Caco-2 (cell line): ENCODE measurements at regions not wholly inside any gene's neighbourhood (a gene's known extent, or its start where the extent isn't known, plus 50 kb on each side); places are given as distances from the start of the nearest gene placed in this dataset.

Experiments used
- BruUV-seq: library from RNA; stranded (reverse); fragments of 400-500 nt; replicated peaks from 2 replicates; lab custom pipeline; 2021; lab: Mats Ljungman, UMichigan
- CTCF ChIA-PET: fragments of 300-600 bp; sonication (Branson Sonifier 250); formaldehyde crosslinking; loops from one replicate; lab custom pipeline; 2022; ENCODE audit warnings: antibody characterized with exemption; lab: Charles Lee
- POLR2A ChIA-PET: fragments of 300-600 bp; sonication (Branson Sonifier 250); formaldehyde crosslinking; loops from one replicate; lab custom pipeline; 2022; ENCODE audit warnings: antibody characterized with exemption; lab: Charles Lee
- DNase-seq, 2 experiments: peaks; one replicate each; pipeline versions ENCODE4 v3.0.0 to v3.0.0-alpha.2; 2020 to 2022
- H3K27me3 ChIP-seq: replicated peaks from 2 replicates; pipeline ENCODE4 v1.6.0; 2011; ENCODE audit warnings: low read length; ENCODE audit not compliant: control insufficient read depth, insufficient read depth
- H3K36me3 ChIP-seq: 2 replicates; pipeline ENCODE4 v1.5.1; 2011; ENCODE audit warnings: low read length; ENCODE audit not compliant: control insufficient read depth, insufficient read depth
- H3K4me1 ChIP-seq: fragments of 250-450 bp; sonication (Bioruptor Pico); 2 replicates; pipeline ENCODE4 v1.5.1; 2020; ENCODE audit warnings: mild to moderate bottlenecking
- H3K4me3 ChIP-seq: 2 replicates; pipeline ENCODE4 v1.5.1; 2011; ENCODE audit warnings: low read depth, mild to moderate bottlenecking, control low read depth, low read length
- H3K9me3 ChIP-seq: fragments of 250-450 bp; sonication (Bioruptor Pico); 2 replicates; pipeline ENCODE4 v1.5.1; 2020; ENCODE audit warnings: mild to moderate bottlenecking, moderate library complexity
- H3K27ac Mint-ChIP-seq: one replicate; pipeline ENCODE4 v1.8.0; 2022; ENCODE audit warnings: mixed read lengths; ENCODE audit not compliant: unreplicated experiment
- H3K27me3 Mint-ChIP-seq: one replicate; pipeline ENCODE4 v1.8.0; 2022; ENCODE audit warnings: mixed read lengths; ENCODE audit not compliant: insufficient read depth, unreplicated experiment
- H3K36me3 Mint-ChIP-seq: one replicate; pipeline ENCODE4 v1.8.0; 2022; ENCODE audit warnings: mild to moderate bottlenecking, mixed read lengths; ENCODE audit not compliant: insufficient read depth, unreplicated experiment
- H3K4me1 Mint-ChIP-seq: one replicate; pipeline ENCODE4 v1.8.0; 2022; ENCODE audit warnings: low read depth, mixed read lengths; ENCODE audit not compliant: unreplicated experiment
- H3K4me3 Mint-ChIP-seq: one replicate; pipeline ENCODE4 v1.8.0; 2022; ENCODE audit warnings: mild to moderate bottlenecking, moderate library complexity, mixed read lengths; ENCODE audit not compliant: unreplicated experiment
- H3K9me3 Mint-ChIP-seq: one replicate; pipeline ENCODE4 v1.8.0; 2022; ENCODE audit warnings: mixed read lengths; ENCODE audit not compliant: unreplicated experiment
- intact Hi-C: fragments of 100-400 bp; cut with micrococcal nuclease; formaldehyde crosslinking; loops from one replicate; pipeline ENCODE4 v1.10.0; 2022; ENCODE audit not compliant: unreplicated experiment
- TF ChIP-seq, protein P1 (sequence below), 2 experiments: fragments of 200-600 bp in 1 of 2; IDR thresholded peaks; 1 replicate in 1 of 2; 2 replicates in 1 of 2; pipeline versions ENCODE4 v1.5.1 to v1.8.0; 2011 to 2022; ENCODE audit warnings: antibody characterized with exemption in 1 of 2, control low read depth in 1 of 2, inconsistent platforms in 1 of 2, low read depth in 1 of 2, low read length in 1 of 2, mild to moderate bottlenecking in 1 of 2, moderate library complexity in 1 of 2; ENCODE audit not compliant: insufficient read depth in 1 of 2, severe bottlenecking in 1 of 2, unreplicated experiment in 1 of 2

DNA sequence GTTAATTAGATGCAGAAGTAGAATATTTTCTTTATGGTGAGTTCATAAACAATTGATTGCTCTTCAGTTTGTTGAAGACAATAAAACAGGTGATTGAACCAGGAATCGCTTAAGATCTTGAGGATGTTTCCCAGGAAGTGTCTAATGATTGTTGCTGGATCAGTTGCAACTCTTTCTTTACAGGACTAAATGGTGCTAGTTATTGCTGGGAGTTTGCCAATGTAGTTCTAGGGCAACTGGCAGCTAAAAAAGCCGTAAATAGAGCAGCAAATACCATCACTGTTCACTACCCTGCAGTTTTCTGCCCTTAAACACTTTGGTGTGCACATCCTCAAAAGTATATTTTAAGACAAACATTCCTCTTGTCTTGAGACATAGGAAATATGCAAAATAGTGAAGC is 119.2 kb upstream of the ANK3 start:
- H3K4me3 Mint-ChIP-seq, result no peak overlapping the region
- Histone ChIP-seq H3K4me1 (no peaks in the 10 kb centered on the region), H3K4me3 (no peak overlapping the region), H3K36me3 (no peaks in the 10 kb centered on the region), H3K27me3 (no peaks in the 10 kb centered on the region), H3K9me3 (no peaks in the 10 kb centered on the region)
- no TSS peak for BruUV-seq
- H3K27ac Mint-ChIP-seq, result no peak overlapping the region
- ChIA-PET CTCF (no interaction called here), POLR2A (no interaction called here)
- H3K36me3 Mint-ChIP-seq, result no peaks in the 10 kb centered on the region
- DNase-seq, result no peak
- H3K9me3 Mint-ChIP-seq, result no peaks in the 10 kb centered on the region
- TF ChIP-seq, protein P1, sequence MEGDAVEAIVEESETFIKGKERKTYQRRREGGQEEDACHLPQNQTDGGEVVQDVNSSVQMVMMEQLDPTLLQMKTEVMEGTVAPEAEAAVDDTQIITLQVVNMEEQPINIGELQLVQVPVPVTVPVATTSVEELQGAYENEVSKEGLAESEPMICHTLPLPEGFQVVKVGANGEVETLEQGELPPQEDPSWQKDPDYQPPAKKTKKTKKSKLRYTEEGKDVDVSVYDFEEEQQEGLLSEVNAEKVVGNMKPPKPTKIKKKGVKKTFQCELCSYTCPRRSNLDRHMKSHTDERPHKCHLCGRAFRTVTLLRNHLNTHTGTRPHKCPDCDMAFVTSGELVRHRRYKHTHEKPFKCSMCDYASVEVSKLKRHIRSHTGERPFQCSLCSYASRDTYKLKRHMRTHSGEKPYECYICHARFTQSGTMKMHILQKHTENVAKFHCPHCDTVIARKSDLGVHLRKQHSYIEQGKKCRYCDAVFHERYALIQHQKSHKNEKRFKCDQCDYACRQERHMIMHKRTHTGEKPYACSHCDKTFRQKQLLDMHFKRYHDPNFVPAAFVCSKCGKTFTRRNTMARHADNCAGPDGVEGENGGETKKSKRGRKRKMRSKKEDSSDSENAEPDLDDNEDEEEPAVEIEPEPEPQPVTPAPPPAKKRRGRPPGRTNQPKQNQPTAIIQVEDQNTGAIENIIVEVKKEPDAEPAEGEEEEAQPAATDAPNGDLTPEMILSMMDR (IDR thresholded peaks at IDR 0.05; ENCODE audit: insufficient read depth in 1 of 2, low read depth in 1 of 2, low read length in 1 of 2, severe bottlenecking in 1 of 2, unreplicated experiment in 1 of 2), result no peak
- no peaks in the 10 kb centered on the region for H3K4me1 Mint-ChIP-seq
- intact Hi-C loops, result no loop called here
- no peaks in the 10 kb centered on the region for H3K27me3 Mint-ChIP-seq

- H3K27me3 ChIP-seq, result no peaks in the 10 kb centered on the region
- ChIA-PET CTCF (interaction anchor here (0.6 kb wide), 1 partner anchor 408 kb away, joined by 8 read pairs; no protein-coding TSS in a partner anchor), POLR2A (no interaction called here)
- Mint-ChIP-seq H3K36me3 (no peaks in the 10 kb centered on the region), H3K4me1 (no peaks in the 10 kb centered on the region), H3K27ac (no peak overlapping the region), H3K9me3 (no peaks in the 10 kb centered on the region), H3K27me3 (no peaks in the 10 kb centered on the region), H3K4me3 (no peak overlapping the region)
- DNase-seq, result no peak
- H3K4me1 ChIP-seq, result no peaks in the 10 kb centered on the region
- TF ChIP-seq, protein P1 (IDR thresholded peaks at IDR 0.05; ENCODE audit: insufficient read depth in 1 of 2, low read depth in 1 of 2, low read length in 1 of 2, severe bottlenecking in 1 of 2, unreplicated experiment in 1 of 2), result no peak
- intact Hi-C loops, result no loop called here
- no peak overlapping the region for H3K4me3 ChIP-seq
- H3K36me3 ChIP-seq, result no peaks in the 10 kb centered on the region
- no TSS peak for BruUV-seq
- no peaks in the 10 kb centered on the region for H3K9me3 ChIP-seq
Observed at GRCh38 chr10:60508037-60508436, 118.4 kb upstream of the ANK3 start.

DNA sequence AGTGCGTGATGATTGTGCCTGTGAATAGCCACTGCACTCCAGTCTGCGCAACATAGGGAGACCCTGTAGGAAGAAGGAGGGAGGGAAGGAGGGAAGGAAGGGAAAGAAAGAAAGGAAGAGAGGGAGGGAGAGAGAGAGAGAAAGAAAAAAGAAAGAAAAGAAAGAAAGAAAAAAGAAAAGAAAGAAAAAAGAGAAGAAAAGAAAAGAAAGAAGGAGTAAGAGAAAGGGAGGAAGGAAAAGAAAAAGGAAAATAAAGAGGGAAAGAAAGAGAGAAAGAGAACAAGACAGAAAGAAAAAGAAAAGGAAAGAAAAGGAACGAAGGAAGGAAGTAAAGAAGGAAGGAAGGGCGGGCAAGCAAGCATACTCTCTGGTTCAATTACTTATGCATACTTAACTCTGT is 112.9 kb upstream of the ANK3 start:
- H3K4me3 ChIP-seq, result no peak overlapping the region
- ChIA-PET POLR2A (no interaction called here), CTCF (no interaction called here)
- intact Hi-C loops, result no loop called here
- H3K27ac Mint-ChIP-seq, result no peak overlapping the region
- H3K4me1 Mint-ChIP-seq, result peaks cover 13% of the 10 kb centered on the region
- H3K27me3 Mint-ChIP-seq, result no peaks in the 10 kb centered on the region
- no peaks in the 10 kb centered on the region for H3K36me3 ChIP-seq
- TF ChIP-seq, protein P1 (IDR thresholded peaks at IDR 0.05; ENCODE audit: insufficient read depth in 1 of 2, low read depth in 1 of 2, low read length in 1 of 2, severe bottlenecking in 1 of 2, unreplicated experiment in 1 of 2), result no peak
- no peaks in the 10 kb centered on the region for H3K9me3 ChIP-seq
- no peaks in the 10 kb centered on the region for H3K36me3 Mint-ChIP-seq
- no peaks in the 10 kb centered on the region for H3K27me3 ChIP-seq
- no peak overlapping the region for H3K4me3 Mint-ChIP-seq
- no TSS peak for BruUV-seq
- DNase-seq, result no peak
- H3K4me1 ChIP-seq, result peaks cover 3% of the 10 kb centered on the region; the same call in 1 of the 2 replicates
- H3K9me3 Mint-ChIP-seq, result no peaks in the 10 kb centered on the region
